WTC11 (cell line): ENCODE measurements at regions not wholly inside any gene's neighbourhood (a gene's known extent, or its start where the extent isn't known, plus 50 kb on each side); places are given as distances from the start of the nearest gene placed in this dataset.

Experiments
- ATAC-seq: fragments of 200-7000 bp; cut with Tn5 transposase; 2 replicates; pipeline ENCODE4 v1.10.0; 2021; ENCODE audit warnings: mild to moderate bottlenecking, moderate library complexity
- CTCF ChIA-PET: fragments of 300-600 bp; sonication (Branson Sonifier 250); formaldehyde crosslinking; loops from one replicate; lab custom pipeline; 2021; ENCODE audit warnings: antibody characterized with exemption; lab: Charles Lee
- POLR2A ChIA-PET: fragments of 350-600 bp; sonication (Branson Sonifier 250); formaldehyde crosslinking; loops from one replicate; lab custom pipeline; 2021; ENCODE audit warnings: antibody characterized with exemption; lab: Charles Lee
- DNase-seq: peaks from one replicate; pipeline ENCODE4 v3.0.0; 2021; ENCODE audit warnings: low spot score
- H3K27ac Mint-ChIP-seq: 2 replicates; pipeline ENCODE4 v1.8.0; 2021; ENCODE audit warnings: mixed read lengths
- H3K27me3 Mint-ChIP-seq: 2 replicates; pipeline ENCODE4 v1.8.0; 2021; ENCODE audit warnings: low read depth, mild to moderate bottlenecking, moderate library complexity, mixed read lengths
- H3K36me3 Mint-ChIP-seq: 2 replicates; pipeline ENCODE4 v1.8.0; 2021; ENCODE audit warnings: mixed read lengths
- H3K4me1 Mint-ChIP-seq: 2 replicates; pipeline ENCODE4 v1.8.0; 2022; ENCODE audit warnings: mixed read lengths
- H3K4me3 Mint-ChIP-seq: 2 replicates; pipeline ENCODE4 v1.8.0; 2021; ENCODE audit warnings: mild to moderate bottlenecking, moderate library complexity, mixed read lengths
- H3K9me3 Mint-ChIP-seq: 2 replicates; pipeline ENCODE4 v1.8.0; 2021; ENCODE audit warnings: mixed read lengths
- AR ChIP-seq: fragments of 250-450 bp; sonication (Bioruptor Pico); IDR thresholded peaks from 2 replicates; pipeline ENCODE4 v1.9.0; 2021; ENCODE audit warnings: mild to moderate bottlenecking
- FOXJ3 ChIP-seq: sonication (generic); formaldehyde crosslinking; IDR thresholded peaks from 2 replicates; pipeline ENCODE4 v1.9.0; 2021; ENCODE audit warnings: missing genetic modification reagents, mild to moderate bottlenecking, borderline replicate concordance
- KAT7 ChIP-seq: sonication (generic); formaldehyde crosslinking; IDR thresholded peaks from 2 replicates; pipeline ENCODE4 v1.8.1; 2023; ENCODE audit warnings: missing genetic modification reagents, mild to moderate bottlenecking, borderline replicate concordance
- NFYB ChIP-seq: sonication (generic); formaldehyde crosslinking; conservative IDR thresholded peaks from 2 replicates; pipeline ENCODE4 v1.8.0; 2022; ENCODE audit warnings: low read depth, missing genetic modification reagents
- NR2C2 ChIP-seq: sonication (generic); formaldehyde crosslinking; IDR thresholded peaks from 2 replicates; pipeline ENCODE4 v1.8.0; 2022; ENCODE audit warnings: mild to moderate bottlenecking, missing genetic modification reagents
- NR3C1 ChIP-seq: sonication (generic); formaldehyde crosslinking; conservative IDR thresholded peaks from 2 replicates; pipeline ENCODE4 v1.8.1; 2023; ENCODE audit warnings: low read depth, mild to moderate bottlenecking, missing genetic modification reagents
- STAT6 ChIP-seq: sonication (generic); formaldehyde crosslinking; conservative IDR thresholded peaks from 2 replicates; pipeline ENCODE4 v1.8.1; 2023; ENCODE audit warnings: mild to moderate bottlenecking, low read depth, missing genetic modification reagents, moderate library complexity
- ZBTB21 ChIP-seq: sonication (generic); formaldehyde crosslinking; IDR thresholded peaks from 2 replicates; pipeline ENCODE4 v1.8.1; 2023; ENCODE audit warnings: mild to moderate bottlenecking, missing genetic modification reagents, borderline replicate concordance
- ZNF121 ChIP-seq: sonication (generic); formaldehyde crosslinking; IDR thresholded peaks from 2 replicates; pipeline ENCODE4 v1.8.0; 2023; ENCODE audit warnings: missing genetic modification reagents
- TF ChIP-seq, protein P1 (sequence below): fragments of 250-450 bp; sonication (Bioruptor Pico); IDR thresholded peaks from 2 replicates; pipeline ENCODE4 v1.9.0; 2021; ENCODE audit warnings: mild to moderate bottlenecking, borderline replicate concordance
- TF ChIP-seq, protein P2 (sequence below): sonication (generic); formaldehyde crosslinking; IDR thresholded peaks from 2 replicates; pipeline ENCODE4 v1.8.0; 2022; ENCODE audit warnings: mild to moderate bottlenecking, missing genetic modification reagents
- TF ChIP-seq, protein P3 (sequence below): sonication (generic); formaldehyde crosslinking; IDR thresholded peaks from 2 replicates; pipeline ENCODE4 v1.8.1; 2023; ENCODE audit warnings: mild to moderate bottlenecking, missing genetic modification reagents

GRCh38 chr9:73741316-73741715 is 589.7 kb downstream of the ANXA1 start:
- Mint-ChIP-seq H3K27me3 (no peaks in the 10 kb centered on the region), H3K9me3 (peaks cover 8% of the 10 kb centered on the region), H3K36me3 (no peaks in the 10 kb centered on the region), H3K4me1 (peaks cover 4% of the 10 kb centered on the region; the same call in 1 of the 2 replicates), H3K27ac (no peak overlapping the region), H3K4me3 (no peak overlapping the region)
- TF ChIP-seq, protein P1, sequence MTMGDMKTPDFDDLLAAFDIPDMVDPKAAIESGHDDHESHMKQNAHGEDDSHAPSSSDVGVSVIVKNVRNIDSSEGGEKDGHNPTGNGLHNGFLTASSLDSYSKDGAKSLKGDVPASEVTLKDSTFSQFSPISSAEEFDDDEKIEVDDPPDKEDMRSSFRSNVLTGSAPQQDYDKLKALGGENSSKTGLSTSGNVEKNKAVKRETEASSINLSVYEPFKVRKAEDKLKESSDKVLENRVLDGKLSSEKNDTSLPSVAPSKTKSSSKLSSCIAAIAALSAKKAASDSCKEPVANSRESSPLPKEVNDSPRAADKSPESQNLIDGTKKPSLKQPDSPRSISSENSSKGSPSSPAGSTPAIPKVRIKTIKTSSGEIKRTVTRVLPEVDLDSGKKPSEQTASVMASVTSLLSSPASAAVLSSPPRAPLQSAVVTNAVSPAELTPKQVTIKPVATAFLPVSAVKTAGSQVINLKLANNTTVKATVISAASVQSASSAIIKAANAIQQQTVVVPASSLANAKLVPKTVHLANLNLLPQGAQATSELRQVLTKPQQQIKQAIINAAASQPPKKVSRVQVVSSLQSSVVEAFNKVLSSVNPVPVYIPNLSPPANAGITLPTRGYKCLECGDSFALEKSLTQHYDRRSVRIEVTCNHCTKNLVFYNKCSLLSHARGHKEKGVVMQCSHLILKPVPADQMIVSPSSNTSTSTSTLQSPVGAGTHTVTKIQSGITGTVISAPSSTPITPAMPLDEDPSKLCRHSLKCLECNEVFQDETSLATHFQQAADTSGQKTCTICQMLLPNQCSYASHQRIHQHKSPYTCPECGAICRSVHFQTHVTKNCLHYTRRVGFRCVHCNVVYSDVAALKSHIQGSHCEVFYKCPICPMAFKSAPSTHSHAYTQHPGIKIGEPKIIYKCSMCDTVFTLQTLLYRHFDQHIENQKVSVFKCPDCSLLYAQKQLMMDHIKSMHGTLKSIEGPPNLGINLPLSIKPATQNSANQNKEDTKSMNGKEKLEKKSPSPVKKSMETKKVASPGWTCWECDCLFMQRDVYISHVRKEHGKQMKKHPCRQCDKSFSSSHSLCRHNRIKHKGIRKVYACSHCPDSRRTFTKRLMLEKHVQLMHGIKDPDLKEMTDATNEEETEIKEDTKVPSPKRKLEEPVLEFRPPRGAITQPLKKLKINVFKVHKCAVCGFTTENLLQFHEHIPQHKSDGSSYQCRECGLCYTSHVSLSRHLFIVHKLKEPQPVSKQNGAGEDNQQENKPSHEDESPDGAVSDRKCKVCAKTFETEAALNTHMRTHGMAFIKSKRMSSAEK (CRISPR knock-in tag) = no peak
- TF ChIP-seq STAT6 (CRISPR knock-in tag) = no peak
- TF ChIP-seq, protein P2, sequence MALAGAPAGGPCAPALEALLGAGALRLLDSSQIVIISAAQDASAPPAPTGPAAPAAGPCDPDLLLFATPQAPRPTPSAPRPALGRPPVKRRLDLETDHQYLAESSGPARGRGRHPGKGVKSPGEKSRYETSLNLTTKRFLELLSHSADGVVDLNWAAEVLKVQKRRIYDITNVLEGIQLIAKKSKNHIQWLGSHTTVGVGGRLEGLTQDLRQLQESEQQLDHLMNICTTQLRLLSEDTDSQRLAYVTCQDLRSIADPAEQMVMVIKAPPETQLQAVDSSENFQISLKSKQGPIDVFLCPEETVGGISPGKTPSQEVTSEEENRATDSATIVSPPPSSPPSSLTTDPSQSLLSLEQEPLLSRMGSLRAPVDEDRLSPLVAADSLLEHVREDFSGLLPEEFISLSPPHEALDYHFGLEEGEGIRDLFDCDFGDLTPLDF (CRISPR knock-in tag) = no peak
- TF ChIP-seq NR2C2 (CRISPR knock-in tag) = no peak
- TF ChIP-seq ZNF121 (CRISPR knock-in tag) = no peak
- TF ChIP-seq NR3C1 (CRISPR knock-in tag) = no peak
- TF ChIP-seq FOXJ3 (CRISPR knock-in tag) = no peak
- no peak for TF ChIP-seq ZBTB21
- POLR2A ChIA-PET = no interaction called here
- CTCF ChIA-PET = no interaction called here
- DNase-seq (no peak), ATAC-seq (no peak)

GRCh38 chr9:73742412-73742811 is 590.7 kb downstream of the ANXA1 start:
- no peak overlapping the region for H3K27ac Mint-ChIP-seq
- no peaks in the 10 kb centered on the region for H3K36me3 Mint-ChIP-seq
- peaks cover 17% of the 10 kb centered on the region for H3K9me3 Mint-ChIP-seq
- no peak for TF ChIP-seq AR (CRISPR knock-in tag)
- peaks cover 4% of the 10 kb centered on the region; the same call in 1 of the 2 replicates for H3K4me1 Mint-ChIP-seq
- ATAC-seq (no peak), DNase-seq (no peak)
- H3K4me3 Mint-ChIP-seq = no peak overlapping the region
- no peaks in the 10 kb centered on the region for H3K27me3 Mint-ChIP-seq
- ChIA-PET CTCF (interaction anchor here (0.7 kb wide), 1 partner anchor 463 kb away, joined by 3 read pairs; no protein-coding TSS in a partner anchor), POLR2A (no interaction called here)

DNA sequence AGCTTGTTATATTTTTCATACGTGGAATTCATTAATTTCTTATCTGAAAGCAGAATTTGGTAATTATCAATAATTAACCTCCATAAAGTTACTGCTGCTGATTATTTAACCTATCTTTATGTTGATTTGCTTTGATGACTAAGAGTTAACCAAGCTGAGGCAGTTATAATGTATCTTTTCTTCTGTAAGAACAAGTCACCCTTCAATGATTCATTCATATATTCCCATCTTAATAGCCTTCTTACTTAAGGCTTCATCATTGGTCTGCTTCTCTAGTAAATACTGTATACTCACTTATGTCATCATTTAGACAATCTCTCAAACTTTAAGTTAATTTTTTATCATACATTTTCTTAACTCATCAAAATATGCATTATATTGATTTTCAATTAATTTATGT is 592.2 kb downstream of the ANXA1 start:
- ATAC-seq = no peak
- Mint-ChIP-seq H3K9me3 (peaks cover 18% of the 10 kb centered on the region), H3K36me3 (no peaks in the 10 kb centered on the region), H3K27ac (no peak overlapping the region), H3K27me3 (no peaks in the 10 kb centered on the region), H3K4me1 (peaks cover 4% of the 10 kb centered on the region; the same call in 1 of the 2 replicates), H3K4me3 (no peak overlapping the region)
- ChIA-PET POLR2A (no interaction called here), CTCF (no interaction called here)
- no peak for DNase-seq
- no peak for TF ChIP-seq STAT6 (CRISPR knock-in tag)
- TF ChIP-seq, protein P3, sequence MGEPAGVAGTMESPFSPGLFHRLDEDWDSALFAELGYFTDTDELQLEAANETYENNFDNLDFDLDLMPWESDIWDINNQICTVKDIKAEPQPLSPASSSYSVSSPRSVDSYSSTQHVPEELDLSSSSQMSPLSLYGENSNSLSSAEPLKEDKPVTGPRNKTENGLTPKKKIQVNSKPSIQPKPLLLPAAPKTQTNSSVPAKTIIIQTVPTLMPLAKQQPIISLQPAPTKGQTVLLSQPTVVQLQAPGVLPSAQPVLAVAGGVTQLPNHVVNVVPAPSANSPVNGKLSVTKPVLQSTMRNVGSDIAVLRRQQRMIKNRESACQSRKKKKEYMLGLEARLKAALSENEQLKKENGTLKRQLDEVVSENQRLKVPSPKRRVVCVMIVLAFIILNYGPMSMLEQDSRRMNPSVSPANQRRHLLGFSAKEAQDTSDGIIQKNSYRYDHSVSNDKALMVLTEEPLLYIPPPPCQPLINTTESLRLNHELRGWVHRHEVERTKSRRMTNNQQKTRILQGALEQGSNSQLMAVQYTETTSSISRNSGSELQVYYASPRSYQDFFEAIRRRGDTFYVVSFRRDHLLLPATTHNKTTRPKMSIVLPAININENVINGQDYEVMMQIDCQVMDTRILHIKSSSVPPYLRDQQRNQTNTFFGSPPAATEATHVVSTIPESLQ (CRISPR knock-in tag) = no peak
- no peak for TF ChIP-seq KAT7 (CRISPR knock-in tag)
- no peak for TF ChIP-seq NFYB (CRISPR knock-in tag)
